Fibroblast of pulmonary artery (primary cell): ENCODE measurements at regions not wholly inside any gene's neighbourhood (a gene's known extent, or its start where the extent isn't known, plus 50 kb on each side); places are given as distances from the start of the nearest gene placed in this dataset.
A peak's percentile ranks its signal among the peaks of the same experiment; 100 is the strongest.

Experiments
- DNase-seq: peaks from one replicate; pipeline ENCODE4 v3.0.0-alpha.2; 2010; ENCODE audit warnings: low read depth
- H3K4me3 ChIP-seq: replicated peaks from 2 replicates; pipeline ENCODE4 v1.5.1; 2011; ENCODE audit warnings: low read depth, mild to moderate bottlenecking, control low read depth, low read length, moderate library complexity
- TF ChIP-seq, protein P1 (sequence below): IDR thresholded peaks from 2 replicates; pipeline ENCODE4 v1.5.1; 2011; ENCODE audit warnings: mild to moderate bottlenecking, control low read depth, low read length, inconsistent platforms; ENCODE audit errors: missing control alignments

DNA sequence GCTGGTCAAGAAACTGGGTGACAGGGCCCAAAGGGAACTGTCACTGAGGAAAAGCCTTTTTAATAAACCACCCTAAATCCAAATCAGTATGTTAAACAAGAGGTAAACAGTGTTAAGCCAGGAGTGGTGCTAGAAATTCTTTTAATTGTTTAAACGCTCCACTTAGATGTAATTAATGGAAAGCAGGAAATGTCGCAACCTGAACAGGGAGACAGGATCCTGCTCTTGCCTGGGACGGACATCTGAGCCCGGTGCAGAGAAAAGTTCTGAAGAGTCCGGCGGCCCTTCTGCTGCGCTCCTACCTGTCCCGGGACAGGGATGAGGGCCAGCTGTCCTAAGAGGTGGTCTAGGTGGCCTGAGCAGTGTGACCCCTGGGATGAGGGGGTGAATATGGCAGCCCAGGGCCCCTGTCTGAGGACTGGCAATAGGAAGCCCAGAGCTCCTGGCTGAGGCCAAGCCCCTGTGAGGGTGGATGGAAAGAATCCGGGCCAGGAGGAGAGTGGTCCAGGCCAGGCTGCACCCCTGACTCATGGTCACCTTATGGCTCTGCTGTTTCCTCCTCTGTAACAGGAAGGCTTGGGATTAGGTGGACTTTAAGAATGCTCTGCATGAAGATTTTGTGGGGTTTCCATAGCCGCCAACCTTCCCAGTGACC lies 112.8 kb upstream of the GJB6 start:
- TF ChIP-seq, protein P1, sequence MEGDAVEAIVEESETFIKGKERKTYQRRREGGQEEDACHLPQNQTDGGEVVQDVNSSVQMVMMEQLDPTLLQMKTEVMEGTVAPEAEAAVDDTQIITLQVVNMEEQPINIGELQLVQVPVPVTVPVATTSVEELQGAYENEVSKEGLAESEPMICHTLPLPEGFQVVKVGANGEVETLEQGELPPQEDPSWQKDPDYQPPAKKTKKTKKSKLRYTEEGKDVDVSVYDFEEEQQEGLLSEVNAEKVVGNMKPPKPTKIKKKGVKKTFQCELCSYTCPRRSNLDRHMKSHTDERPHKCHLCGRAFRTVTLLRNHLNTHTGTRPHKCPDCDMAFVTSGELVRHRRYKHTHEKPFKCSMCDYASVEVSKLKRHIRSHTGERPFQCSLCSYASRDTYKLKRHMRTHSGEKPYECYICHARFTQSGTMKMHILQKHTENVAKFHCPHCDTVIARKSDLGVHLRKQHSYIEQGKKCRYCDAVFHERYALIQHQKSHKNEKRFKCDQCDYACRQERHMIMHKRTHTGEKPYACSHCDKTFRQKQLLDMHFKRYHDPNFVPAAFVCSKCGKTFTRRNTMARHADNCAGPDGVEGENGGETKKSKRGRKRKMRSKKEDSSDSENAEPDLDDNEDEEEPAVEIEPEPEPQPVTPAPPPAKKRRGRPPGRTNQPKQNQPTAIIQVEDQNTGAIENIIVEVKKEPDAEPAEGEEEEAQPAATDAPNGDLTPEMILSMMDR: no peak
- DNase-seq: no peak
- H3K4me3 ChIP-seq: no peak overlapping the region

- TF ChIP-seq, protein P1: no peak
- no peak for DNase-seq
- H3K4me3 ChIP-seq: no peak overlapping the region
Observed at GRCh38 chr13:20342311-20342710, 110.2 kb upstream of the GJB6 start.

- H3K4me3 ChIP-seq: no peak overlapping the region
- peak; percentile 26 for DNase-seq
- TF ChIP-seq, protein P1: no peak
Observed at GRCh38 chr13:20340759-20341171, 108.6 kb upstream of the GJB6 start.

- H3K4me3 ChIP-seq: no peak overlapping the region
- no peak for DNase-seq
- TF ChIP-seq, protein P1: no peak
Observed at GRCh38 chr13:20340136-20340758, 108.1 kb upstream of the GJB6 start.

GRCh38 chr13:20337884-20338551 lies 105.9 kb upstream of the GJB6 start:
- DNase-seq: no peak
- no peak overlapping the region for H3K4me3 ChIP-seq
- TF ChIP-seq, protein P1: no peak

GRCh38 chr13:20336761-20337160 lies 104.6 kb upstream of the GJB6 start:
- no peak for DNase-seq
- H3K4me3 ChIP-seq: no peak overlapping the region
- TF ChIP-seq, protein P1: no peak
